ENCODE measurements at regions not wholly inside any gene's neighbourhood (a gene's known extent, or its start where the extent isn't known, plus 50 kb on each side); places are given as distances from the start of the nearest gene placed in this dataset.

GRCh38 chr2:39504790-39505335, 67.8 kb upstream of the MAP4K3 start:
- no peaks in the 10 kb centered on the region for H3K9me3 Mint-ChIP-seq
- H3K4me1 Mint-ChIP-seq: no peaks in the 10 kb centered on the region
- H3K4me3 Mint-ChIP-seq: no peak overlapping the region
- no peaks in the 10 kb centered on the region for H3K36me3 Mint-ChIP-seq (ENCODE audit: insufficient read depth)
- ATAC-seq (replicated peaks; ENCODE audit: extremely low read depth, poor library complexity, severe bottlenecking) (no peak), DNase-seq (ENCODE audit: low spot score in 2 of 2) (no peak)
- no peak overlapping the region for H3K27ac Mint-ChIP-seq (ENCODE audit: low read depth)
- peaks cover 45% of the 10 kb centered on the region for H3K27me3 Mint-ChIP-seq

- DNase-seq (ENCODE audit: low spot score in 2 of 2) (no peak), ATAC-seq (replicated peaks; ENCODE audit: extremely low read depth, poor library complexity, severe bottlenecking) (no peak)
- Mint-ChIP-seq H3K27ac (ENCODE audit: low read depth) (no peak overlapping the region), H3K27me3 (peaks cover 32% of the 10 kb centered on the region), H3K9me3 (no peaks in the 10 kb centered on the region), H3K36me3 (ENCODE audit: insufficient read depth) (no peaks in the 10 kb centered on the region), H3K4me3 (no peak overlapping the region), H3K4me1 (no peaks in the 10 kb centered on the region)
Observed at GRCh38 chr2:39506215-39506614, 69.1 kb upstream of the MAP4K3 start.

- Mint-ChIP-seq H3K4me3 (no peak overlapping the region), H3K27ac (ENCODE audit: low read depth) (no peak overlapping the region), H3K36me3 (ENCODE audit: insufficient read depth) (no peaks in the 10 kb centered on the region), H3K4me1 (peaks cover under 1% of the 10 kb centered on the region), H3K27me3 (peaks cover 13% of the 10 kb centered on the region), H3K9me3 (no peaks in the 10 kb centered on the region)
- no peak for ATAC-seq (replicated peaks; ENCODE audit: extremely low read depth, poor library complexity, severe bottlenecking)
- DNase-seq (ENCODE audit: low spot score in 2 of 2): no peak
Observed at GRCh38 chr2:39508198-39508597, 71.1 kb upstream of the MAP4K3 start.

GRCh38 chr2:39510140-39510539, 73.1 kb upstream of the MAP4K3 start:
- no peaks in the 10 kb centered on the region for H3K9me3 Mint-ChIP-seq
- ATAC-seq (replicated peaks; ENCODE audit: extremely low read depth, poor library complexity, severe bottlenecking): no peak
- no peak overlapping the region for H3K4me3 Mint-ChIP-seq
- H3K27me3 Mint-ChIP-seq: no peaks in the 10 kb centered on the region
- H3K27ac Mint-ChIP-seq (ENCODE audit: low read depth): no peak overlapping the region
- H3K36me3 Mint-ChIP-seq (ENCODE audit: insufficient read depth): no peaks in the 10 kb centered on the region
- no peak for DNase-seq (ENCODE audit: low spot score in 2 of 2)
- peaks cover 9% of the 10 kb centered on the region for H3K4me1 Mint-ChIP-seq

- H3K4me1 Mint-ChIP-seq: peaks cover 9% of the 10 kb centered on the region
- no peak overlapping the region for H3K27ac Mint-ChIP-seq (ENCODE audit: low read depth)
- H3K4me3 Mint-ChIP-seq: no peak overlapping the region
- no peak for ATAC-seq (replicated peaks; ENCODE audit: extremely low read depth, poor library complexity, severe bottlenecking)
- H3K27me3 Mint-ChIP-seq: no peaks in the 10 kb centered on the region
- no peaks in the 10 kb centered on the region for H3K36me3 Mint-ChIP-seq (ENCODE audit: insufficient read depth)
- H3K9me3 Mint-ChIP-seq: no peaks in the 10 kb centered on the region
- DNase-seq (ENCODE audit: low spot score in 2 of 2): no peak
Observed at GRCh38 chr2:39511219-39511604, 74.1 kb upstream of the MAP4K3 start.

- ATAC-seq (replicated peaks; ENCODE audit: extremely low read depth, poor library complexity, severe bottlenecking) (no peak), DNase-seq (ENCODE audit: low spot score in 2 of 2) (no peak)
- Mint-ChIP-seq H3K27me3 (no peaks in the 10 kb centered on the region), H3K27ac (ENCODE audit: low read depth) (no peak overlapping the region), H3K4me3 (no peak overlapping the region), H3K36me3 (ENCODE audit: insufficient read depth) (no peaks in the 10 kb centered on the region), H3K9me3 (no peaks in the 10 kb centered on the region), H3K4me1 (peaks cover 9% of the 10 kb centered on the region)
Observed at GRCh38 chr2:39511605-39512433, 74.7 kb upstream of the MAP4K3 start.

- no peak overlapping the region for H3K27ac Mint-ChIP-seq (ENCODE audit: low read depth)
- no peak for ATAC-seq (replicated peaks; ENCODE audit: extremely low read depth, poor library complexity, severe bottlenecking)
Observed at GRCh38 chr2:39512434-39512935, 75.4 kb upstream of the MAP4K3 start.

GRCh38 chr2:39512941-39513340, 75.9 kb upstream of the MAP4K3 start:
- Mint-ChIP-seq H3K4me1 (peaks cover 9% of the 10 kb centered on the region), H3K9me3 (no peaks in the 10 kb centered on the region), H3K4me3 (no peak overlapping the region), H3K36me3 (ENCODE audit: insufficient read depth) (no peaks in the 10 kb centered on the region), H3K27me3 (no peaks in the 10 kb centered on the region), H3K27ac (ENCODE audit: low read depth) (no peak overlapping the region)
- no peak for ATAC-seq (replicated peaks; ENCODE audit: extremely low read depth, poor library complexity, severe bottlenecking)
- DNase-seq (ENCODE audit: low spot score in 2 of 2): no peak

More at GRCh38 chr2:39512434-39512935, 75.4 kb upstream of the MAP4K3 start:
- Mint-ChIP-seq H3K4me3 (no peak overlapping the region), H3K36me3 (ENCODE audit: insufficient read depth) (no peaks in the 10 kb centered on the region), H3K27me3 (no peaks in the 10 kb centered on the region), H3K4me1 (peaks cover 9% of the 10 kb centered on the region), H3K9me3 (no peaks in the 10 kb centered on the region)
- DNase-seq (ENCODE audit: low spot score in 2 of 2): no peak

- Mint-ChIP-seq H3K9me3 (no peaks in the 10 kb centered on the region), H3K36me3 (ENCODE audit: insufficient read depth) (no peaks in the 10 kb centered on the region), H3K4me1 (peaks cover 9% of the 10 kb centered on the region), H3K4me3 (no peak overlapping the region), H3K27me3 (no peaks in the 10 kb centered on the region), H3K27ac (ENCODE audit: low read depth) (no peak overlapping the region)
- no peak for ATAC-seq (replicated peaks; ENCODE audit: extremely low read depth, poor library complexity, severe bottlenecking)
- DNase-seq (ENCODE audit: low spot score in 2 of 2): no peak
Observed at GRCh38 chr2:39513641-39514094, 76.6 kb upstream of the MAP4K3 start.

GRCh38 chr2:39514825-39515224, 77.7 kb upstream of the MAP4K3 start:
- Mint-ChIP-seq H3K4me3 (no peak overlapping the region), H3K9me3 (no peaks in the 10 kb centered on the region), H3K36me3 (ENCODE audit: insufficient read depth) (no peaks in the 10 kb centered on the region), H3K4me1 (peaks cover 9% of the 10 kb centered on the region), H3K27ac (ENCODE audit: low read depth) (no peak overlapping the region), H3K27me3 (no peaks in the 10 kb centered on the region)
- DNase-seq (ENCODE audit: low spot score in 2 of 2) (no peak), ATAC-seq (replicated peaks; ENCODE audit: extremely low read depth, poor library complexity, severe bottlenecking) (no peak)

- Mint-ChIP-seq H3K4me1 (peaks cover 9% of the 10 kb centered on the region), H3K9me3 (no peaks in the 10 kb centered on the region), H3K27me3 (no peaks in the 10 kb centered on the region), H3K27ac (ENCODE audit: low read depth) (no peak overlapping the region), H3K36me3 (ENCODE audit: insufficient read depth) (no peaks in the 10 kb centered on the region), H3K4me3 (no peak overlapping the region)
- DNase-seq (ENCODE audit: low spot score in 2 of 2): no peak
- ATAC-seq (replicated peaks; ENCODE audit: extremely low read depth, poor library complexity, severe bottlenecking): no peak
Observed at GRCh38 chr2:39515273-39515896, 78.3 kb upstream of the MAP4K3 start.

- no peak overlapping the region for H3K4me3 Mint-ChIP-seq
- no peaks in the 10 kb centered on the region for H3K27me3 Mint-ChIP-seq
- H3K36me3 Mint-ChIP-seq (ENCODE audit: insufficient read depth): no peaks in the 10 kb centered on the region
- H3K4me1 Mint-ChIP-seq: peaks cover 9% of the 10 kb centered on the region
- no peak for DNase-seq (ENCODE audit: low spot score in 2 of 2)
- H3K9me3 Mint-ChIP-seq: no peaks in the 10 kb centered on the region
- no peak overlapping the region for H3K27ac Mint-ChIP-seq (ENCODE audit: low read depth)
- no peak for ATAC-seq (replicated peaks; ENCODE audit: extremely low read depth, poor library complexity, severe bottlenecking)
Observed at GRCh38 chr2:39515897-39516346, 78.8 kb upstream of the MAP4K3 start.
